C4-2B (cell line): ENCODE measurements at regions not wholly inside any gene's neighbourhood (a gene's known extent, or its start where the extent isn't known, plus 50 kb on each side); places are given as distances from the start of the nearest gene placed in this dataset.
"Not testable (repeated sequence)": the region's sequence is repeated elsewhere in the genome, so short reads cannot be mapped to it uniquely, and the experiment has no call there.

Experiments used
- H3K27ac ChIP-seq: fragments of 450-650 bp; 2 replicates; pipeline ENCODE4 v1.5.1; 2017
- ZFX ChIP-seq: fragments of 450-650 bp; IDR thresholded peaks from 2 replicates; pipeline ENCODE4 v1.6.1; 2017
- TF ChIP-seq, protein P1 (sequence below): fragments of 450-650 bp; conservative IDR thresholded peaks from 2 replicates; pipeline ENCODE4 v1.5.1; 2017; ENCODE audit warnings: mild to moderate bottlenecking

DNA sequence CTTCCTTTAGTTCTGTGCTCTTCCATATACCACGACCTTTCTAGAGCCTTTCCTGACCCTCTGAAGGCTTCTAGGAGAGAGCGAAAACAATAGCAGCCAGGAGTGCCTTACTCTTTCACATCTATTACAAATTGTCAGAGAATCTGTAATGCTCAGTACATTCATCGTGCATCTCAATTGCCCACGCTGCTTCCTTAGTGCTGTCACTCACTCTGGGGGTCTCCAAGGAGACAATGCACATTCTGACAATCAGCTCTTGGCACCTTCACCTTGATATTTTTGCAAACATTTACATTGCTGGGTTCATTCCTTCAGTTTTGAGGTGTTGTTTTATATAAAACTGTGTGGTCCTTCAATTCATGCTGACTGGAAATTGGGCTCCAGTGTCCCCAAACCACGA, 110.1 kb upstream of the GPR101 start:
- TF ChIP-seq, protein P1, sequence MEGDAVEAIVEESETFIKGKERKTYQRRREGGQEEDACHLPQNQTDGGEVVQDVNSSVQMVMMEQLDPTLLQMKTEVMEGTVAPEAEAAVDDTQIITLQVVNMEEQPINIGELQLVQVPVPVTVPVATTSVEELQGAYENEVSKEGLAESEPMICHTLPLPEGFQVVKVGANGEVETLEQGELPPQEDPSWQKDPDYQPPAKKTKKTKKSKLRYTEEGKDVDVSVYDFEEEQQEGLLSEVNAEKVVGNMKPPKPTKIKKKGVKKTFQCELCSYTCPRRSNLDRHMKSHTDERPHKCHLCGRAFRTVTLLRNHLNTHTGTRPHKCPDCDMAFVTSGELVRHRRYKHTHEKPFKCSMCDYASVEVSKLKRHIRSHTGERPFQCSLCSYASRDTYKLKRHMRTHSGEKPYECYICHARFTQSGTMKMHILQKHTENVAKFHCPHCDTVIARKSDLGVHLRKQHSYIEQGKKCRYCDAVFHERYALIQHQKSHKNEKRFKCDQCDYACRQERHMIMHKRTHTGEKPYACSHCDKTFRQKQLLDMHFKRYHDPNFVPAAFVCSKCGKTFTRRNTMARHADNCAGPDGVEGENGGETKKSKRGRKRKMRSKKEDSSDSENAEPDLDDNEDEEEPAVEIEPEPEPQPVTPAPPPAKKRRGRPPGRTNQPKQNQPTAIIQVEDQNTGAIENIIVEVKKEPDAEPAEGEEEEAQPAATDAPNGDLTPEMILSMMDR, result no peak
- TF ChIP-seq ZFX, result no peak
- H3K27ac ChIP-seq, result no peak overlapping the region

DNA sequence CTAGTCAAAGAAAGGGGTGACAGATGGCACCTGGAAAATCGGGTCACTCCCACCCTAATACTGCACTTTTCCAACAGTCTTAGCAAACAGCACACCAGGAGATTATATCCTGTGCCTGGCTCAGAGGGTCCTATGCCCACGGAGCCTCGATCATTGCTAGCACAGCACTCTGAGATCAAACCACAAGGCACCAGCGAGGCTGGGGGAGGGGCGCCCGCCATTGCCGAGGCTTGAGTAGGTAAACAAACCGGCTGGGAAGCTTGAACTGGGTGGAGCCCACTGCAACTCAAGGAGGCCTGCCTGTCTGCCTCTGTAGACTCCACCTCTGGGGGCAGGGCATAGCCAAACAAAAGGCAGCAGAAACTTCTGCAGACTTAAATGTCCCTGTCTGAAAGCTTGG, 88.9 kb upstream of the GPR101 start:
- not testable (repeated sequence) for H3K27ac ChIP-seq

DNA sequence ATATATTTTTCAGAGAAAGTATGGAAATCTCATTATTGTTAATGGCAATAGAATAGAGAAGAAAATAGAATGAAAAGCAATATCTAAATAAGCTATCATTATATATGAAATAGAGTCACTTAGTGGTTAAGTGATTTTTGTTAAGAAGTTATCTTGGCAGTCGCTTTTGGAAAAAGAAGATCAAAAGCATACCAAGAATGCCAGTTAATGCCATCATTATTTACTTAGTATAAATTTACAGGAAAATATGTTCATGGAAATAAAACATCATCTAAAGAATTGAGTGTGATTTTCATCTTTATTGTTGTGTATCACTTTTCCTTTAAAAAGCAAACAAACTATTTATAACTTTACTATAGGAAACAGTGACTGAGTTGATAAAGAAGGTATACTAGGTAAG, 85.3 kb upstream of the GPR101 start:
- H3K27ac ChIP-seq, result no peak overlapping the region
- TF ChIP-seq ZFX, result no peak
- TF ChIP-seq, protein P1, result no peak

DNA sequence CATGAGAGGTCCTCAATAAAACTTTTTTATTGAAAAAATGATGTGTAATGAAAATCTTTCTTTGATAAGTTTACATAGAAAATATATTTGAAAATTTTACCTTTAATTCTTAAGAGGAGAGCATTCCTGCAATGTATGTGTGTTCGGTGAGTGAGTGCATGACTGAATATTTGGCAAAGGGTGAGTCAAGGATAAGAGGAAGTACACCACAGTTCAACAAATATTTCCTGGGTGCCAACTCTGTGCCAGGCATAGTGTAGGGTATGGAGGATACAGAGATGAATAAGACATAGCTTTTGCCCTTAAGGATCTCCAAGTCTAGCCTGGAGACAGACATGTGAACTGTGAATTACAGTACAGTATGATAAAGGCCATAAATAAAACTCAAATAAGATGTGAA, 84.7 kb upstream of the GPR101 start:
- no peak for TF ChIP-seq ZFX
- TF ChIP-seq, protein P1, result no peak
- H3K27ac ChIP-seq, result no peak overlapping the region

DNA sequence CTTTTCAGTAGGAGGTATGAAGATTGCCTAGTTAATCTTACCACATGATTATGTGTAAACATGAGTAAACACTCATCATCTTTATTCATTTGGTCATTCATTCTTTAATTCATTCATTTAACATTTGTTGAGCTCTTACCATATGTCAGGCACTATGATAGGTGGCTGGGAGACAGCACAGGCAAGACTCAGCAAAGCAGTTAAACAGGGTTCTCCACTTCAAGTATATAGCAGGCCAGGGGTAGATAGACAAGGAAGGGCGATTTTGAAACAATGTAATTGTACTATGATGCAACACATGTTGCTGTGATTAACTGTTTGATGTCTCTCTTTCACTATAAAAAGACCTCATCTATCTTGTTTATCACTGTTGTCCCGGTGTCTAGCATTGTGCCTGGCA, 84.3 kb upstream of the GPR101 start:
- no peak for TF ChIP-seq ZFX
- TF ChIP-seq, protein P1, result no peak
- H3K27ac ChIP-seq, result no peak overlapping the region

DNA sequence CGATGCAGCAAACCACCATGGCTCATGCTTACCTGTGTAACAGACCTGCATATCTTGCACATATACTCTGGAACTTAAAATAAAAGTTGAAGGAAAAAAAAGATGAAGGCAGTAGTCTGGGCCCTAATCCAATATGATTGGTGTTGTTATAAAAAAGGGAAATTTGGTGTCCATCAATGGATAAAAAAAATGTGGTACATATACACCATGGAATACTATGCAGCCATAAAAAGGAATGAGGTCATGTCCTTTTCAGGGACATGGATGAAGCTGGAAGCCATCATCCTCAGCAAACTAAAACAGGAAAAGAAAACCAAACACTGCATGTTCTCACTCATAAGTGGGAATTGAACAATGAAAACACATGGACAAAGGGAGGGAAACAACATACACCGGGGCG, 74.1 kb upstream of the GPR101 start:
- H3K27ac ChIP-seq, result not testable (repeated sequence)

DNA sequence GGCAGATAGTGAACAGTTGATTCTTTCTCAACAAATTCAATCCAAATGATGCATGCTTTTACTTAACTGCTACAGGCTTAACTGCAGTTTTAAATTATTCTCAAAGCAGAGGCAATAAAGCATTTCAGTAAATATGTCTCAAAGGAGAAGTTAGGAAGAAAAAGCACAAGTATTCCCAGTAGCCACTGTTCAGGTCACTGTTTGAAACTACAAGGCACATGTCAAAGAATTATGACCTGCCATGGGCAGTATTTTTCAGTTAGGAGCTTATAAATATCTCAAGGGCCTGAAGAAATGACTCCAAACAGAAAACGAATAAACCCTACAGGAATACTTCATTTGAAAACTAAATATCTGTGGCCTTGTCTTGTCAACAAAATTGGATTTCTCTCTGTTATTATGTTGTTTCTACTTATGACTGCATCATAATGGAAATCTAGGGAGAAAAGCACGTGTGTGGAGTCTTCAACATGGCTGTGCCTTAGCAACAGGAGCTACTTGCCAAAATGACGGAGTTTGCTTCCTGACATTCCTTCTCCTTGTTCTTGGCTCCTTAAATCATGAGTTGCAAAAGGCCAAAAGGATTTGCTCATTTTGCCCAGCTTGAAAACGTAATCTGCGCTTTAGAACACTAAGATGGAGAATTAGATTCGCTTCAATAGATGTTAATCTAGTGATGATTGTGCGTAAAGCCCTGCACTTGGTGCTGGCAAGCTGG, 67.6 kb upstream of the GPR101 start:
- no peak overlapping the region for H3K27ac ChIP-seq
- TF ChIP-seq ZFX, result no peak
- TF ChIP-seq, protein P1, result no peak
